CD4-positive, alpha-beta T cell treated with Interleukin-4 for 4 hours (primary cell): ENCODE measurements at regions not wholly inside any gene's neighbourhood (a gene's known extent, or its start where the extent isn't known, plus 50 kb on each side); places are given as distances from the start of the nearest gene placed in this dataset.
"Not testable (repeated sequence)": the region's sequence is repeated elsewhere in the genome, so short reads cannot be mapped to it uniquely, and the experiment has no call there.

Experiments used
- DNase-seq: peaks from one replicate; pipeline ENCODE4 v3.0.0-alpha.2; 2020

- no peak for DNase-seq
Measured at GRCh38 chr1:195005338-195005737, 1602.9 kb downstream of the KCNT2 start.

GRCh38 chr1:194990483-194990882 is 1617.8 kb downstream of the KCNT2 start:
- DNase-seq, result no peak

- no peak for DNase-seq
Measured at GRCh38 chr1:194975913-194976312, 1632.3 kb downstream of the KCNT2 start.

- DNase-seq, result no peak
Measured at GRCh38 chr1:194968916-194969315, 1639.3 kb downstream of the KCNT2 start.

- DNase-seq, result no peak
Measured at GRCh38 chr1:194959795-194960194, 1648.4 kb downstream of the KCNT2 start.

- no peak for DNase-seq
Measured at GRCh38 chr1:194952171-194952570, 1656.1 kb downstream of the KCNT2 start.

GRCh38 chr1:194950584-194950983 is 1657.7 kb downstream of the KCNT2 start:
- DNase-seq, result no peak

- DNase-seq, result no peak
Measured at GRCh38 chr1:194940336-194941030, 1667.8 kb downstream of the KCNT2 start.

GRCh38 chr1:194935864-194936263 is 1672.4 kb downstream of the KCNT2 start:
- no peak for DNase-seq

GRCh38 chr1:194931166-194931565 is 1677.1 kb downstream of the KCNT2 start:
- no peak for DNase-seq

- DNase-seq, result no peak
Measured at GRCh38 chr1:194930132-194930531, 1678.1 kb downstream of the KCNT2 start.

- DNase-seq, result no peak
Measured at GRCh38 chr1:194929357-194929756, 1678.9 kb downstream of the KCNT2 start.

GRCh38 chr1:194919146-194919545 is 1689.1 kb downstream of the KCNT2 start:
- no peak for DNase-seq

GRCh38 chr1:194917769-194918168 is 1690.5 kb downstream of the KCNT2 start:
- DNase-seq, result no peak

GRCh38 chr1:194908643-194909042 is 1699.6 kb downstream of the KCNT2 start:
- DNase-seq, result no peak

GRCh38 chr1:194903524-194903923 is 1704.7 kb downstream of the KCNT2 start:
- no peak for DNase-seq

- DNase-seq, result no peak
Measured at GRCh38 chr1:194889310-194889709, 1702.9 kb upstream of the B3GALT2 start.

GRCh38 chr1:194870860-194871259 is 1684.4 kb upstream of the B3GALT2 start:
- no peak for DNase-seq

- no peak for DNase-seq
Measured at GRCh38 chr1:194866153-194866552, 1679.7 kb upstream of the B3GALT2 start.

GRCh38 chr1:194865383-194865782 is 1679.0 kb upstream of the B3GALT2 start:
- no peak for DNase-seq

GRCh38 chr1:194862129-194862528 is 1675.7 kb upstream of the B3GALT2 start:
- DNase-seq, result no peak

GRCh38 chr1:194860248-194861201 is 1674.1 kb upstream of the B3GALT2 start:
- DNase-seq, result no peak

- not testable (repeated sequence) for DNase-seq
Measured at GRCh38 chr1:194859481-194860154, 1673.2 kb upstream of the B3GALT2 start.
